IPS-NIHi7 (cell line): ENCODE measurements at regions not wholly inside any gene's neighbourhood (a gene's known extent, or its start where the extent isn't known, plus 50 kb on each side); places are given as distances from the start of the nearest gene placed in this dataset.
"Not testable (repeated sequence)": the region's sequence is repeated elsewhere in the genome, so short reads cannot be mapped to it uniquely, and the experiment has no call there.

ENCODE experiments used
- DNase-seq: peaks from one replicate; pipeline ENCODE4 v3.0.0; 2012; ENCODE audit warnings: mixed read lengths; ENCODE audit errors: extremely low spot score

DNA sequence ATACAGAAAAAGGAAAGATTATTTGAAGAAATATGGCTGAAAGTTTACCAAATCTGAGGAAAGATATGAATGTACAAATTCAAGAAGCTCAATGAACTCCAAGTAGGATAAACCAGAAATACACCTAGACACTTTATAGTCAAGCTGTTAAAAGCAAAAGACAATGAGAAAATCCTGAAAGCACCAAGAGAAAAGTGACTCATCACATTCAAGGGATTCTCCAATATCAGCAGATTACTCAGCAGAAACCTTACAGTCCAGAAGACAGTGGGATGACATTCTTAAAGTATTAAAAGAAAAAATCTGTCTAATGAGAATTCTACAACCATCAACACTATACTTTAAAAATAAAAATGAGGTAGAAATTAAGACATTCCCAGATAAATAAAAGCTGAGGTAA, 223.8 kb upstream of the ZCCHC13 start:
- no peak for DNase-seq

DNA sequence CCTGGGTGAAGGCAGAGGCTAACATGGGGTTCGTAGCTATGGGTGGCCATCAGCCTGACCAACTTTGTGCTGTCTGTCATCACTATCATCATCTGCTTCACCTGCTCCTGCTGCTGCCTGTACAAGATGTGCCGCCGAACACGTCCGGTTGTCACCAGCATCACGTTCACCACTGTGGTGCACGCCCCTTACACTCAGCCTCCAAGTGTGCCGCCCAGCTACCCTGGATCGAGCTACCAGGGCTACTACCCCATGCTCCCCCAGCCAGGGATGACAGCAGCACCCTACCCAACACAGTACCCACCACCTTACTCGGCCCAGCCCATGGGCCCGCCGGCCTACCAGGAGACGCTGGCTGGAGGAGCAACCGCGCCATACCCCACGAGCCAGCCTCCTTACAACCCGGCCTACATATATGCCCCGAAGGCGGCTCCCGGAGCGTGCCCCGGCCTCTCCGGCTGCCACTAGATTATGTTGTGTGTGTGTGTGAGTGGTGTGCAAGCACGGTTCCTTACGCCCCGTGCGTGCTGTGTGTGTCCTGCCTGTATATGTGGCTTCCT, 213.4 kb upstream of the XIST start:
- no peak for DNase-seq

- DNase-seq, result no peak
Measured at GRCh38 chrX:74063426-74064155, 211.1 kb upstream of the XIST start.

DNA sequence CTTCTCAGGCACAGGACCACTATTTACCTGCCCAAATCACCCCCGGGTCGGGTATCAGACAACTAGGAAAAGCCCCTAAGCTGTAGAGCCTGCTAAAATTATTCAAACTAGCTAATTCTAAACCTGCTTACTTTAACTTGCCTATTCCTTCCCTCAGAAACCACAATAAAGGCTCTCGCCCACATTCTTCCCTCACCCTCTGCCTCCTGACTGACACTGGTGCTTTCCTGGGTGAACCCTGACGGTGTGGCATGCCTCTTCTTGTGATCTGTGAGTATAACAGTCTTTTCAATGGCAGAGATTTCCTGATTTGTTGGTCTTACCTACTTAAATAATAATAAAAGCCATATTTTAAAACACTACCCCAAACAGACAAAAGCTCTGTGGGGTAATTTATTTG, 209.4 kb upstream of the XIST start:
- no peak for DNase-seq

- no peak for DNase-seq
Measured at GRCh38 chrX:74049126-74049525, 196.6 kb upstream of the XIST start.

DNA sequence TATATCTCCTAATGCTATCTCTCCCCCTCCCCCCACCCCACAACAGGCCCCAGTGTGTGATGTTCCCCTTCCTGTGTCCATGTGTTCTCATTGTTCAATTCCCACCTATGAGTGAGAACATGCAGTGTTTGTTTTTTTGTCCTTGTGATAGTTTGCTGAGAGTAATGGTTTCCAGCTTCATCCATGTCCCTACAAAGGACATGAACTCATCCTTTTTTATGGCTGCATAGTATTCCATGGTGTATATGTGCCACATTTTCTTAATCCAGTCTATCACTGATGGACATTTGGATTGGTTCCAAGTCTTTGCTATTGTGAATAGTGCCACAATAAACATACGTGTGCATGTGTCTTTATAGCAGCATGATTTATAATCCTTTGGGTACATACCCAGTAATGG, 181.6 kb upstream of the XIST start:
- not testable (repeated sequence) for DNase-seq

DNA sequence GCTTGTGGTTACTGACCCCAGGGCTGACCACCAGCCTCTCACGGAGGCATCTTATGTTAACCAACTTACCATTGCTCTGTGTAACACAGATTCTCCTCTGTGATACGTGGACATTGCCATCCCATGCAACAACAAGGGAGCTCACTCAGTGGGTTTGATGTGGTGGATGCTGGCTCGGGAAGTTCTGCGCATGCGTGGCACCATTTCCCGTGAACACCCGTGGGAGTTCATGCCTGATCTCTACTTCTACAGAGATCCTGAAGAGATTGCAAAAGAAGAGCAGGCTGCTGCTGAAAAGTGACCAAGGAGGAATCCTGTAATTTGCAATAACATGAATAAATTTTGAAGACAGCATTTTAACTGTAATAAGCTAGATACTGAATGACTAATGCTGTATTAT, 179.0 kb upstream of the XIST start:
- DNase-seq, result not testable (repeated sequence)

DNA sequence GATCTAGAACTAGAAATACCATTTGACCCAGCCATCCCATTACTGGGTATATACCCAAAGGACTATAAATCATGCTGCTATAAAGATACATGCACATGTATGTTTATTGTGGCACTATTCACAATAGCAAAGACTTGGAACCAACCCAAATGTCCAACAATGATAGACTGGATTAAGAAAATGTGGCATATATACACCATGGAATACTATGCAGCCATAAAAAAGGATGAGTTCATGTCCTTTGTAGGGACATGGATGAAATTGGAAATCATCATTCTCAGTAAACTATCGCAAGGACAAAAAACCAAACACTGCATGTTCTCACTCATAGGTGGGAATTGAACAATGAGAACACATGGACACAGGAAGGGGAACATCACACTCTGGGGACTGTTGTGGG, 178.3 kb upstream of the XIST start:
- not testable (repeated sequence) for DNase-seq

- DNase-seq, result not testable (repeated sequence)
Measured at GRCh38 chrX:74025145-74025544, 172.6 kb upstream of the XIST start.

DNA sequence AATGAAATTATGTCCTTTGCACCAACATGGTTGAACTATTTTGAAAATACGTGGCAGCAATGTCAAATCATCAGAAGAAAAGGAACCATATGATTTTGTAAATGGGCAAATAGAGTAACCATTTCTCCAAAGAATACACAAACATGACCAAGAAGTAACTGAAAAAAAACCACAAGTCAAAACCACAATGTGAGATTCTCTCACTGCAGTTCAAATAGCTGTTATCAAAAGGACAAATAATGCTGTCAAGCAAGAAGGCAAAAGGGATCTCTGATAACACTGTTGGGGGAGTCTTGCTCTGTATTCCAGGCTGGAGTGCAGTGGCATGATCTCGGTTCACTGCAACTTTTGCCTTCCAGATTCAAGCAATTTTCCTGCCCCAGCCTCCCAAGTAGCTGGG, 170.7 kb upstream of the XIST start:
- DNase-seq, result no peak

GRCh38 chrX:74018253-74018652, 165.7 kb upstream of the XIST start:
- DNase-seq, result no peak

- peak; percentile 84 for DNase-seq
Measured at GRCh38 chrX:74015379-74016019, 163.0 kb upstream of the XIST start.

DNA sequence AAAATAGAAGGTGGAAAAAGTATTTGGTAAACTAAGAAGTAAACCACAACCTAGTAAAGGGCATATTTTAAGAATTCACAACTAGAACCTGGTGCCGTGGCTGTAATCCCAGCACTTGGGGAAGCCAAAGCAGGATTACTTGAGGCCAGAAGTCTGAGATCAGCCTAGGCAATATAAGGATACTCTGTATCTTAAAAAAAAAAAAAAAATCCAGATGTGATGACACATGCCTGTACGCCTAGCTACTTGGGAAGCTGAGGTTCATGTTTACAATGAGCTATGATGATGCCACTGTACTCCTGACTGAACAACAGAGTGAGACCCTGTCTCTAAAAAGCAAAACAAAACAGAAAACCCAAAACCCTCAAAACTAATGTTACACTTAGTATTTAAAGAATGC, 156.5 kb upstream of the XIST start:
- no peak for DNase-seq

GRCh38 chrX:73992019-73992418, 139.5 kb upstream of the XIST start:
- DNase-seq, result no peak

GRCh38 chrX:73987166-73987565, 134.7 kb upstream of the XIST start:
- DNase-seq, result no peak

GRCh38 chrX:73979551-73980131, 127.1 kb upstream of the XIST start:
- no peak for DNase-seq

DNA sequence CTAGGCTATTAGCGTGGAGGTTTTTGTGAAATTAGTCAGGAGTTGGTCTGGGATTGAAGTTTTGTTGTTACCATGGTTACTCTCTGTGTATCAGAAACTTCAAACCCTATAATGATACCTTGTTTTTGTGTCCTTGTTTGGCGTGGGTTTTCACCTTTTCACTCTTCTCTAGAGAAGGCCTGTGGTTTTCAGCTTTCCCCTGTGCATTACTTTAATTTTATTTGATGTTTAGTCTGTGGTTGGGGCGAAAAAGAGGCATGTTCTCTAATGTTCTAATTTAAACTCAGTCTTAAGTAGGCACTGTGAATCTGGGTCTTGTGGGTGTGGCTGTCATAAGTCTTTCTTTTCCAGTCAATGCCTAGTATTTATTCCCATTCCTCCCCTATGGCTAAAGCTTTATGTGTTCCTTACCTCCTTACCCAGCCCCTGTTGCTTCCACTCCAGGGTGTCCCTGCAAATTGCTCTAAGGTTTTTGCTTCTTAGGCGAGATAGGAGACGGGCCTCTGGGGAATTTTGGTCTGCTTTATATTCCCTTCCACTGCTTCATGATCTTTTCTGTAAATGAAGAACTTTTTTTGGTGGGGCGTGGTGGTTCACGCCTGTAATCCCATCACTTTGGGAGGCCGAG, 125.1 kb upstream of the XIST start:
- peak; percentile 12 for DNase-seq

GRCh38 chrX:73967461-73967860, 114.9 kb upstream of the XIST start:
- not testable (repeated sequence) for DNase-seq

DNA sequence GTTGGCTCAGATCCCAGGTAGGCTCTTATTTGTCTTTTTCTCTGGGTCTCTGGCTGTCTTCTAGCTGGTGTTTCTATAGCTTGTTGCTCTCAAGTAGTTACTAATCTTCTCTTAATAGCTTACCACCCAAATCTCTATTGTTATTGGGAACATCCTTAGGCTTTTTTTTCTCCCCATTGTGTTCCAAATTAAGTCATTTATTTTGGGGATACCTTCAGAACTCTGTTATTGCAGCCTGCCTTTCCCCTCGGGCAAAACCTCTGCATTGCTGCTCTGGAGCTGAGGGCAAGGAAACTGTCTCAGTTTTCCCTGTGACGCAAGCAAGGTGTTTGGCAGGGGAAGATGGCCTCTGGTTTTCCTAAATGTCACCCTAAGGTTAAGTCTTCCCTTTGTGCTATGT, 113.3 kb upstream of the XIST start:
- peak; percentile 42 for DNase-seq

DNA sequence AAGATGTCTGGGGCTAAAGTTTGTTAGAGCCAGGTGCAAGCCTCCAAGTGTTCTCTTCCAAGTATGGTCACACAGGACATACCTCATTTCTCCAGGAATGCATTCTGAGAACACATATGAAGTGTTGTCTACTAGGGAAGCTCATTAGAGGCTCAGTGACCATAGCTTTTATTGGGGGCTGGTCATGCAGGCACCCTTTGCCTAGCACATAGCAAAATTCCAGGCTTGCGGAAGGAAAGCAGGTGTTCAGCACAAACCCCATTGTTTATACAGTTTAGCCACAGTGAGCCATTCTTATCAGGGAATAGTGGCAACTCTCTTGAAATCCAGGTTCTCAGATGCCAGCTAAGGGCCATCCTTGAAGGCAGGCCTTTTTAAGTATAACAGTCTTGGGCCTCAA, 112.1 kb upstream of the XIST start:
- no peak for DNase-seq

DNA sequence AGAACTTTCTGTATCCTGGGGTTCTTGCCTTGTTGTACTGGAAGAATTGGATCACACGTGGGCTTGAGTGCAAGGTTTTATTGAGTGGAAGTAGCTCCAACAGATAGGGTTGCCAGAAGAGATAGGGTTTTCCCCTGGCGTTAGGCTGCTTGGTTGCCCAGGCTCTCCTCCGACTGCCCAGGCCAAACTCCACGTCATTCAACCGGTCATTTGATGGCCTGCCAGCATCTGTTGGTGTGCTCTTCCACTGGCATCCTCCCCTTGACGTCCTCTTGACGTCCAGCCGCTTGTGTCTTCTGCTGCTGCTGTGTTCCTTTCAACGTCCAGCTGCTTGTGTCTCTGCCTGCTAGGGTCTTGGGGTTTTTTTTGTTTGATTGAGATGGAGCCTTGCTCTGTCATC, 111.2 kb upstream of the XIST start:
- DNase-seq, result no peak

DNA sequence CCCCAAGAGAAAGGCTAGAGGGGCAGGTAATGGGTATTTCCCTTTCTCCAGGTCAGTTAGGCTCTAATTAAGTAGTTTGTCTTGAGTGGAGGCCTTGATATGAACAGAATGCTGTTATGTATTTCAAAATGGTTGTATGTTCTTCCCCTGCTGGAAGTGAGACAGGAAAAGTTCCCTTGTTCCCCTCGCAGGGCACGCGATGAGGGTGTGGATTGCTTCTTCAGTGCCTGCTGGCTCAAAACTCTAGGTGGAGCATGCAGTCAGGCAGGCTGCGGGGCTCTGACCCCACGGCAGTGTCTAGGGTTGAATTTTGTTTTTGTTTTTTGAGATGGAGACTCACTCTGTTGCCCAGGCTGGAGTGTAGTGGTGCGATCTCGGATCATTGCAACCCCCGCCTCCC, 110.4 kb upstream of the XIST start:
- no peak for DNase-seq
